CD4-positive, alpha-beta T cell treated with Interleukin-10 for 1 hour (primary cell): ENCODE measurements at regions not wholly inside any gene's neighbourhood (a gene's known extent, or its start where the extent isn't known, plus 50 kb on each side); places are given as distances from the start of the nearest gene placed in this dataset.

Experiments used
- DNase-seq: peaks from one replicate; pipeline ENCODE4 v3.0.0-alpha.2; 2020

DNA sequence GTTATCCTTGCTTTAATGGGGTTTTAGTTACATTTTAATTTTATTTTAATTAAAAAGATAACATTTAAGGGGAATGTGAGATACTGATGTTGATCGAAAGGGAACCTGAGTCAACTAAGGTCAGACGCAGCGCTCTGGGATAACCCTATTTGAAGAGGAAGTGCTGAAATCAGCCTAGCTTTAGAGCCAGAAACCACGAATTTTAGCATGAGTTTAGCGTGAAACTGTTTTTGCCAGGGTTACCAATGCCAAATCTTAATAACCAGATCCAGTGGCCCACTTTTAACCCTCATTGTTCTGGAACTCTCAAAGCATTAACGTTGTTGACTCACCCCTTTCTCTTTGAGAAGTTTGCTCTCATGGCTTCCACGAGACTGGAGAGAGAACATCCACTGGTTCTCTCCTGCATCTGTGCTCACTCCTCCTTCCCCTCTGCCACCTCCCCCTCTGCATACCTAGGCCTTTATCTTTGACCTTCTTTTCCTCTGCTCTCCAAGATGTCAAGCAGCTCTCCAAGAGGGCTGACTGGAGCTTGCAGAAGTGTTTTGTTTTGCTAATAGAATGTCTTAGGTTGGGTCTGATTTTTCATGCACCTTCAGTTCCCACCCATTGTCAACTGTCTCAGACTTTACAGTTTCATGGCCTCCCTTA lies 198.3 kb upstream of the CELF2 start:
- DNase-seq = no peak

GRCh38 chr10:10821926-10822325 lies 195.7 kb upstream of the CELF2 start:
- no peak for DNase-seq

GRCh38 chr10:10824591-10825148 lies 193.0 kb upstream of the CELF2 start:
- DNase-seq = no peak

GRCh38 chr10:10826125-10826524 lies 191.5 kb upstream of the CELF2 start:
- no peak for DNase-seq

- no peak for DNase-seq
These were observed 189.0 kb upstream of the CELF2 start for GRCh38 chr10:10828623-10829022.

GRCh38 chr10:10829576-10829975 lies 188.1 kb upstream of the CELF2 start:
- DNase-seq = no peak

DNA sequence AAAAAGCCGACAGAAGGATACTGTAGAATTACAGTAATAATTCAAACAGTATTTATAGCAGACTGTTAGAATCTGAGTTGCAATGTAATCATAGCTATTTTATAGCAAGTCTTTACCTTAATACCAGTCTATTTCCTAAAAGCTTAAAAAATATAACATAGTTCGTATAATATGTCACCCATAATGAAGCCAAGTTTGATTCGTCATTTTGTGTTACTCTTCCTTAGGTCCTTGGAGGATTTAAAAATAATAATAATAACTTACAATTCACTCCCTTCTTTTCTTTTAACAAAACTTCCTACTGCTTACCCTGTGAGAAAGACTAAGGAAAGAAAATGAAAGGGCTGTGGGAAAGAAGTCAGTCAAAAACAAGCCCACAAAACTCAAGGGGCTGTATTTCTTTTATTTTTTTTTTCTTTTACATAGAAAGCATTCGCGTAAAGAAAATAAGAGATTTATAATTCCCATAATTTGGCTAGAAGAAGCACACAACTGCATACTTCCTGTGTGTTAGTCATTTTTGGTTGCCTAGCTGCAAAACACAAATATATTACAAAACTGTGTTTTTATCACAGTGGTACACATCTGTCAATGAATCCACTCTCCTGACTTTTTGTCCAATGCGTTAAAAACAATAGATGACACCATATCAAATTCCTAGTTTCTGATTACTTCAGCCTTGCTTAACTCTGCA lies 187.2 kb upstream of the CELF2 start:
- no peak for DNase-seq

DNA sequence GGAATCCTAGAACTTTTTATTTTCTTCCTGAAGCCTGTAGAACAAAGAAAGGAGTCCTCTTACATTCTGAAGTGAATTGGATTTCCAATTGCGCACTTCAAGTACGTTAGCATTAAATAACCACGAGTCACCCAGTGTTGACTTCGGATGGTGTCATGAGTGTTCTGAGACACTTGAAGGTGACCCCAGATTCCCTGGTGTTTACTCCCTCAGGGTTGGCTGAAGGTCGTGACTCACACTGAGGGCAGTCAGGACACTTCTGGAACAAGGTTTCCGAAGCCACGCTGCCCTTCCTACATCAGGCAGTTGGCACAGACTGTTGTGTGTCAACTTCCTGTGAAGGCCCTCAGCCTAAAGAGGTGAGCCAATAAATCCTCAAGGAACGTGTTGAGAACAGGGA lies 186.6 kb upstream of the CELF2 start:
- no peak for DNase-seq

DNA sequence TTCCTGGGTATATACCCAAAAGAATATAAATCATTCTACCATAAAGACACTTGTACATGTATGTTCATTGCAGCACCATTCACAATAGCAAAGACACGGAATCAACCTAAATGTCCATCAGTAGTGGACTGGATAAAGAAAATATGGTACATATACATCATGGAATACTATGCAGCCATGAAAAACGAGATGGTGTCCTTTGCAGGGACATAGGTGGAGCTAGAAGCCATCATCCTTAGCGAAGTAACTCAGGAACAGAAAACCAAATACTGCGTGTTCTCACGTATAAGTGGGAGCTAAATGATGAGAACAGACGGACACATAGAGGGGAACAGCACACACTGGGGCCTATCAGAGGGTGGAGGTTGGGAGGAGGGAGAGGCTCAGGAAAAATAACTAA lies 183.7 kb upstream of the CELF2 start:
- no peak for DNase-seq

GRCh38 chr10:10844251-10844650 lies 173.4 kb upstream of the CELF2 start:
- DNase-seq = no peak

DNA sequence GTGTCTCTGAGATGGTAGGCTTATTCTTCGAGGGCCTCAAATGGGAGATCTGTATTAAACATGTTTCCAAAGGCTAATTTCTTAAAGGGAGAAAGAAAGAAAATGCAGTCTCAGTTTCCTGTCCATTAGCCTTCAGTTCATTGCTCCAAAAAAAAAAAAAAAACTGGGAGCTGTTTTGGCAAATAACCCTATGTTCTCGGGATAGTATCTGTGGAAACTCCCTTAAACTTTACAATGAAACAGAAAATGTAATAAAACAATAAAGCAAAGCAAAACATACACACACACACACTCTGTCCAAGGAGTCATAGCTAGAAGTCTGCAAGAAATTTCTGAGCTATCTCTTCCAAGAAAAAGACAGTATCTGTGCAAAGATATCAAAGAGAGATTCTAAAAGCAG lies 172.5 kb upstream of the CELF2 start:
- DNase-seq = no peak

DNA sequence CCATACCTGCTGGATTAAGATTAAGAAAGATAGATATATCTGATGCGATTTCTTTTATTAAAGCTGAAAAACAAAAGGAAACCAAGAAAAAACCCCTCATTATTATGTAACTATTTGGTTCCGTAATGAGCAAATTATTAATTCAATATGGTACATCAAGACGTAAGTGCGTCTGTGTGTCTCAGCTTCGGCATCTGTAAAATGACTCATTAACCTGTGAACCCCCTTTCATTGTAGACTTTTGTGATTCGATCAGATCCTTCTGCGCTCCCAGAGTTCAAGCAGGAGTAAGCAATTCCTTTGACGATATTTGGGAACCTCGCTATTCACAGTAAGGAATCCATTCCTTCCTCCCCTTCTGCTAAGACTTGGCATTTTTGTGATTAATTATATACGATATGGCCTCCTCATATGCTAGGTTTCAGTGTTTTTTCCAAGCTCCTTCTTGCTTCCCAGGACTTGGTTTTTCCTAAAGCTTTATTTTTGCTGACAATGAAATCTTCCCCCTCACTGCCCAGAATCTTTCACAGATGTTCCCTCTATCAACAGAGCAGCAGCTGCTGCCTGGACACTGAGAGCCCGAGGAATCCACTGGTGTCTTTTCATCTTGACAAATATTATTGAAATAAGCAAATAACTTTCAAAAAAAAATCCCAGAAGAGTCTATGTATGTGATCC lies 171.7 kb upstream of the CELF2 start:
- DNase-seq = no peak

DNA sequence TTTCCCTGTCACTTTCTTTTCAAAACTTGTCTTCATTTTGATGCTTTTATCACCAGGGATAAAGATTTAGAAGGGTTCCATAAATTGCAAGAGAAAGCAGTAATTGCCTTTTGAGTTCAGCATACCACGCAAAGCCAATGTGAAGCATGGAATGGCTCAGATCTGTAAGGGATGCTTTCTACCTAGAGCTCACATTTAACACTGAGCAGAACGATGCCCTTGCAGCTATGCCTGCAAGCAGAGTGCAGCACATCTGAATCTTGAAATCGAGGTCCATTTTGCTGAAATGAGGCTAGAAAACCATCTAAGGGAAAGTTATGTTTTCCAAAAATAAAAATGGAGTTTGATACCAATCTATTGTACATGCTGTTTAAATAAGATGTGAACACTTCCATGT lies 171.2 kb upstream of the CELF2 start:
- no peak for DNase-seq

DNA sequence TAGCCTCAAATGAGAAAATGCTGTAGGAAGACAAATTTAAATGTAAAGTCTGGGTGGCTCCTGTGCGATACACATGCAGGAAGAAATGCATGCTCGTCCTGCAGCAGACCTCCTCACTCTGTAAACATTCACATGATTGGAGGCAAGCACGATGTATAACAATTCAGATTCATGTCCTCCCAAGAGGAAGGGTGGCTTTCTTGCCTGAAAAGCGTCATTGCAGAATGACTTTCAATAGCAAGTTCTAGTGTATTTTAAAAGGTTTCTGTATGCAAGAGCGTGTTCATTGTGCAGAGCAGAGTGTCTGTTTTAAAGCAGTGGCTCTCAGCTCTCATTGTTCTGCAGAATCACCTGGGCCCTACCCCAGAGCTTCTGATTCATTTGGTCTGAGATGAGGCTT lies 170.3 kb upstream of the CELF2 start:
- no peak for DNase-seq

DNA sequence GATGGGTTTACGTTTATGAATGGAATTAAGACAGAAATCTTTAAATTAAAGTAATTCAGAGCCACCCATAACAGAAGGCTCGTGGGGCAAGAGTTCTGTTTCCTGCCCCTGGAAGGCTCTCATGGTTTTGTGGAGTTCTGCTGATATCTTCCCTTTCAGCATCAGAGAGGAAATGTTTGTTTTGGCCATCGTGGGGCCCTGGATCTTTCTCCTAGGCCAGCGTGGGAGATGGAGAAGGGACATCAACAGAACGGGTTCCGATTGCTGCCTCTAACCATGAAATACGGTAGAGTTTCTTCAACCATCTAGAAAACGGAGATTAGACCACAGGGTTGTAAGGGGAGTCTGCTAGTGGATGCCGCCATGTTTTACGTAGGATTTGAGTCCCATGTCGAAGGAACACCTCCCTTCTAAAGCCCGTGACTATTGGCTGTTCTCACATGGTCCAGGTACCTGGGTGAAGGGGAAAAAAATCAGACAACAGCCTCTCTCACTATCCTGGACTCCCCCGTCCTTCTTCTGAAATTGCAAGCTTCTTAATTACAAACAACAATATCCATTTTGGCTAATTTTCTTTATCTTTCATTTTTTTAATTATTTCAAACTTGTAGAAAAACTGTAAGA lies 169.1 kb upstream of the CELF2 start:
- no peak for DNase-seq

- DNase-seq = no peak
These were observed 168.4 kb upstream of the CELF2 start for GRCh38 chr10:10849306-10849705.

DNA sequence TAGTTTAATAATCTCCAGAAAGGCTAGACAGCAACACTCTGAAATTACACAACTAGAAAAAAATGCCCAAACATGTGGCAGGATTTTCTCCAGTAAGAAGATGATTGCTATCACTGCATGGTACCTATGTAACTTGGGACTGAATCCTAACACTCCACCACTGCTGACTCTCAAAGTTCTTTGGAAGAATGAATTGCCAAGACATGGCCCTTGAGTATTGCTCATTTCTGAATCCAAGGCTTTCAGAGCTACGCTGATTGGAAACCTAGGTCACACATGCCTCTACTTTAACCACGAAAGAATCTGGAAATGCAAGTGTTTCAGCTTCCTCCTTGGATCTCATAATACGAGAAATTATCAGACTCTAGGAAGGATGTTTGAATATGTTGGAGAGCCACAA lies 167.5 kb upstream of the CELF2 start:
- no peak for DNase-seq

- DNase-seq = no peak
These were observed 165.2 kb upstream of the CELF2 start for GRCh38 chr10:10852464-10852863.

GRCh38 chr10:10853954-10854353 lies 163.7 kb upstream of the CELF2 start:
- DNase-seq = no peak

- no peak for DNase-seq
These were observed 162.9 kb upstream of the CELF2 start for GRCh38 chr10:10854725-10855124.

- no peak for DNase-seq
These were observed 162.5 kb upstream of the CELF2 start for GRCh38 chr10:10855151-10855581.

- no peak for DNase-seq
These were observed 157.2 kb upstream of the CELF2 start for GRCh38 chr10:10860455-10860976.

DNA sequence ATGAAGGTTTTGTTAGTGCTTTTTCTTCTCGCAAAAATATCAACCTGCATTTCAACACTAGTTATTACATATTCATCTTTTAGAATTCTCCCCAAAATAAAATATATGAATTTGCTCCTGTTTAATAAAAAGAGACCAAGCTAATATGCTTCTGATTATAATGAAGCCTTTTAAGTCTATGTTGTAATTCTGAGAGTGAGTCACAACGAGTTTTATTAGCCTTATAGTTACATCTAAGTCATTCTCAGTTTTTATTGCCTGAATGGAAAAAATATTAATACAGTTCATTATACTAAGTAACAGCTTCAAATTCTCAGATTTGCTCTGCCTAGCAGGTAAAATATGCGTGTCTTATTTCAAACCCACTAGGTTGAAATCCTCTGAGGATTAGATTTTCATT lies 152.4 kb upstream of the CELF2 start:
- no peak for DNase-seq
